ENCODE measurements at regions not wholly inside any gene's neighbourhood (a gene's known extent, or its start where the extent isn't known, plus 50 kb on each side); places are given as distances from the start of the nearest gene placed in this dataset.

DNA sequence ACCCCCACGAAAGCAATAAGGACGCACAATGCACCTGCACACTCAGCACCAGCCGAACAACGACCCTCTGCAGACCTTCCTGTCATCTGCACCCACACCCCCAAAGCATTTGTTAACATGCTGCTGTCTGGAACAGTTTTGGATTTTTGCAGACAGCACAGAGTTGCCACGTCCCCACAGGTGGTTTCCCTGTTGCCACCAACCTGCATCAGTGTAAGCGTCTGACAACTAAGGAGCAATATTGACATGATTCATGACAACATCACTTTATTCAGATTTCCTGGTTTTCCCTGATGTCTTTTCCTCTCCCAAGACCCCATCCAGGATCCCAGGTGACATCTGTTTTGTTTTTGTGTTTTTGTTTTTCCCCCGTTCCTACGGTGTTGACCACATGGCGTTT, 150.7 kb upstream of the C14orf180 start:
- H3K4me3 ChIP-seq (ENCODE audit: low read length), result no peak overlapping the region
- TF ChIP-seq, protein P1, sequence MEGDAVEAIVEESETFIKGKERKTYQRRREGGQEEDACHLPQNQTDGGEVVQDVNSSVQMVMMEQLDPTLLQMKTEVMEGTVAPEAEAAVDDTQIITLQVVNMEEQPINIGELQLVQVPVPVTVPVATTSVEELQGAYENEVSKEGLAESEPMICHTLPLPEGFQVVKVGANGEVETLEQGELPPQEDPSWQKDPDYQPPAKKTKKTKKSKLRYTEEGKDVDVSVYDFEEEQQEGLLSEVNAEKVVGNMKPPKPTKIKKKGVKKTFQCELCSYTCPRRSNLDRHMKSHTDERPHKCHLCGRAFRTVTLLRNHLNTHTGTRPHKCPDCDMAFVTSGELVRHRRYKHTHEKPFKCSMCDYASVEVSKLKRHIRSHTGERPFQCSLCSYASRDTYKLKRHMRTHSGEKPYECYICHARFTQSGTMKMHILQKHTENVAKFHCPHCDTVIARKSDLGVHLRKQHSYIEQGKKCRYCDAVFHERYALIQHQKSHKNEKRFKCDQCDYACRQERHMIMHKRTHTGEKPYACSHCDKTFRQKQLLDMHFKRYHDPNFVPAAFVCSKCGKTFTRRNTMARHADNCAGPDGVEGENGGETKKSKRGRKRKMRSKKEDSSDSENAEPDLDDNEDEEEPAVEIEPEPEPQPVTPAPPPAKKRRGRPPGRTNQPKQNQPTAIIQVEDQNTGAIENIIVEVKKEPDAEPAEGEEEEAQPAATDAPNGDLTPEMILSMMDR (conservative IDR thresholded peaks at IDR 0.05; ENCODE audit: low read length), result no peak
- DNase-seq (ENCODE audit: low read depth), result no peak

DNA sequence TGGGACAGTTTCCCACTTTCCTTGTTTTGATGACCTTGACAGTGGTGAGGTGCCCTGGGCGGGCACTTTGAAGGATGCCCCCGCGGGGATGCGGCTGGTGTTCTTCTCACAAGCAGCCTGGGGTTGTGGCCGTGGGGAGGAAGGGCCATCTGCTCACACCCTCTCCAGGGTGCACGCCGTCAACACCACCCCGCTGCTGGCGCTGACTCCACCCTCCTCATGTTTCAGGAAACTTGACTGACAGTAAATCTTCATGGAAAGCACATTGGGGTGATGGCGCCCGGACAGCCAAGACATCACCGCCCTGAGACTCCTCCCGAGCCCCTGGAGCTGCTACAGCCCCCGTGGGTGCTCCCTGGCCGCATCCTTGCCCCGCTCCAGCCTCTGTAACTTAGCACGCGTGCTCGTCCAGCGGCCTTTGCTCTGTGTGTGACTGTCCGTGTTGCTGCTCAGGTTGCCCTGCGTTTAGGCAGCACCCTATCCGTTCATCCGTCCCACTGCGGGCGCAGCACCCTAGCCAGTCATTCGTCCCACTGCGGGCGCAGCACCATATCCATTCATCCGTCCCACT, 150.2 kb upstream of the C14orf180 start:
- TF ChIP-seq, protein P1 (conservative IDR thresholded peaks at IDR 0.05; ENCODE audit: low read length), result no peak
- no peak for DNase-seq (ENCODE audit: low read depth)
- no peak overlapping the region for H3K4me3 ChIP-seq (ENCODE audit: low read length)

DNA sequence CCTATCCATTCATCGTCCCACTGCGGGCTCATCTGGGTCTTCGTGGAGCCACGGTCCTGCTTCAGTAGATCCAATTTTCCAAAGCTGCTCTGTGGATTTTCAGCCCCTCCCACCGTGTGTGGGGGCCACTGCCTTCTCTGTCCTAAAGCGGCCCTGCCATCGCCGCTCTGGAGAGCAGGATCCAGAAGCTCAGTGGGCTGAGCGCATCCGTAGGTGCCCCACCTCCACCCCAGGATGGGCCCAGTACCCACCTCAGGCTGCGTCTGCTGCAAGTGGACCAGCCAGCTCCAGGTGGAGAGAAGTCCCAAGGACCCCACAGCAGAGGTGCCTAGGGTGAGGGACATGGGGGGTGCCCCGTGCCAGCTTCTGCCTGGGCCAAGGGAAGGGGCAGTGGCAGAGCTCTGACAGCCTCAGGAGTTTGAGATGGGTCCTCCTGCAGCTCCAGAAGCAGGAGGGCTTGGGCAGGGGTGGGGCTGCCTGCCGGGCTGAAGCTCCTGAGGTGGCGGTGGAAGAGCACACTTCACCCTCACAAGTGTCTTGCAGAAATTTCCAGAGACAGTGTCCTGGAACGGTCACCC, 148.1 kb upstream of the C14orf180 start:
- TF ChIP-seq, protein P1 (conservative IDR thresholded peaks at IDR 0.05; ENCODE audit: low read length), result no peak
- H3K4me3 ChIP-seq (ENCODE audit: low read length), result no peak overlapping the region
- DNase-seq (ENCODE audit: low read depth), result no peak

DNA sequence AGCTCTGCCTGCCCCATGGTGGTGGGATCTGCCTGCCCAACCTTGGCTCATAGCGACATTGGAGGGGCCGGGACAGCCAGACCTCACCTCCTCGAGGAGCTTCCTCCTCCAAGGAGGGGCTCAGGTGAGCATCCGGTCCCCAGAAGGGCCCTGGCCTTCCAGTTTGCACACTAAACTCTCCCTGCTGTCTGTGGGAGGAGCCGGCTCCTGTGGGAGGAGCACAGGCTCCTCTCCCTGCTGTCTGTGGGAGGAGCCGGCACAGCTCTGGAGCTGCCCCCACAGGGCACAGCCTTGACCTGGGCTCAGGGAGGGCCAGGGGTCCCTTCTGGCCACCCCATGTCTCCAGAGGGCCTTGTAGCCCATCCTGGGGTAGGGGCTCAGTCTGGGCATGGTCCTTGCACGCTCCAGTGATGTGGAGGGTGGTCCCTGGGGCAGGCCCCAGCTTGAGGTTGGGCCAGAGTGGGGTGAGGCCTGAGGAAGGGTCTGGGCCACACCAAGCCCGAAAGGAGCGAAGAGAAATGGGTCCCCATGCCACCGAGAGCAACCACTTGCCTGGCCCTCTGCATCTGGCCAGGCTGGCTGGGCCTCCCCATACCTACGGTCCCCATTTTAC, 147.5 kb upstream of the C14orf180 start:
- no peak for DNase-seq (ENCODE audit: low read depth)
- TF ChIP-seq, protein P1 (conservative IDR thresholded peaks at IDR 0.05; ENCODE audit: low read length), result no peak
- H3K4me3 ChIP-seq (ENCODE audit: low read length), result no peak overlapping the region

DNA sequence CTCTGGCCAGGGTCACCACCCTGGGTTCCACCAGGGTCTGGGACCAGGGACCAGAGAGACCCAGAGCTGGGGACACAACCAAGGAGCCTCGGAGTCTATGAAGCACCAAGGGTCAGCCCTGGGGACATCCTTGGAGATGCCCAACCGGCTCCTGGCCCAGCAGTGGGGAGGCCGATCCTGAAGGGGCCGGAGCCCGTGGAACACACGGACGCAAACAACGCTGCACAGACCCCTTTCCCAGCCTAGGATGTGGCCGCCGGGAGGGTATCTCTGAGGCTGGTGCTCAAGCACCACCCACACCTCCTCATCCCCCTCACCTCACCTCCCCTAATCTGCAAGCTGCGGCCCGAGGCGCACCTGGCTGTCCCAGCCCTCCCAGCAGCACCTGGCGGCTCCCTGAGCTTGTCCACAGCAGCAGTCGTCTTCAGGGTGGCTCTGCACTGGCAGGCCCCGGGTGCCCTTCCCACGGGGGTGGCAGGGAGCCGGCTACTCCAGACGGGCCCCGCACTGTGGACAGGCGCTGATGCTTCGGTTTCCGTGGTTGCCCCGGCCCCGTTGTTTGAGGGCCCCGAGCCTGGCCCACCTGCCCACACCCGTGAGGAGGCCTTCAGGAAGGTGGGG, 146.8 kb upstream of the C14orf180 start:
- no peak overlapping the region for H3K4me3 ChIP-seq (ENCODE audit: low read length)
- TF ChIP-seq, protein P1 (conservative IDR thresholded peaks at IDR 0.05; ENCODE audit: low read length), result no peak
- no peak for DNase-seq (ENCODE audit: low read depth)

DNA sequence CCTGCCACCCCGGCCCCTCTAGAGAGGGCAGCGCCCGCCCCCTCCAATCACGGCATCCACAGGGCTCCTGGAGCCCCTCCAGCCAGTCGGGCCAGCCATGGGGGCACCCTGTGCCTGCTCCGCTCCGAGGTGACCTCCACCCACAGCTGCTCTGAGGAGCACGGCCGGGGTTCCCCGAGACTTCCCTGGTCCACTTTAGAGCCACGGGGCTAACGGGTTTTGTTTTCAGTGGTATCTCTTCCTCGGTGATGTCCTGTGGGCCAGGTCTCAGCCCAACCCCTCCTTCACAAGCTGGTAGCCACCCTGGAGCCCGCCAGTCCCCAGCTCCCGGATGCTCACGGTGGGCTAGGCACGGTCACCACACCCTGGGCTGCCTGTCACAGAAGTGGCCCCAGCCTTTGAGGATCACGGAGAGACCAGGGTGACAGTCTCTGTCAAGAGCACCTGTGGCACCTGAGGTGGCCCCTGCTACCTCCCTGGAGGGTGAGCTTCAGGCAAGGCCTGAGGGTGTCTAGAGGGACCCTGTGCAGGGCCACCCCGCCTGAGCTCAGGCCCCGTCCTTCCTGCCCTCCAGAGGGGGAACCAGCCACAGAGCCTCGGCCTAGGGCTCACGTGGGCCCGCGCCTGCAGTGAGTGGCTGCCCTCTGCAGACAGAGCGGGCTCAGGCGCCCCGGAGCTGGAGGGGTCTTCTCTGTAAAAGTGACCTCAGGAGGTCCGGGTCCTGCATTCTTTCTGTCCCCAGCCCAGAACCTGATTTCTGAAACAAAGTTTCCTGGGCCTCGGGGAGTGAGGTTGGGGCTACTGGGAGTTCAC, 146.0 kb upstream of the C14orf180 start:
- DNase-seq (ENCODE audit: low read depth), result no peak
- H3K4me3 ChIP-seq (ENCODE audit: low read length), result no peak overlapping the region

More for the DNA sequence above, 146.0 kb upstream of the C14orf180 start:
- TF ChIP-seq, protein P1 (conservative IDR thresholded peaks at IDR 0.05; ENCODE audit: low read length), result no peak

All from AG10803 (cell line).